Mesothelial cell of epicardium (in vitro differentiated cells): ENCODE measurements at regions not wholly inside any gene's neighbourhood (a gene's known extent, or its start where the extent isn't known, plus 50 kb on each side); places are given as distances from the start of the nearest gene placed in this dataset.

Source experiments
- DNase-seq, 2 experiments: peaks; one replicate each; pipeline ENCODE4 v3.0.0; 2021; ENCODE audit warnings: low spot score in 2 of 2; ENCODE audit not compliant: unreplicated experiment in 2 of 2
- H3K27ac Mint-ChIP-seq: 2 replicates; pipeline ENCODE4 v1.8.0; 2021; ENCODE audit warnings: mixed read lengths
- H3K27me3 Mint-ChIP-seq: 2 replicates; pipeline ENCODE4 v1.8.0; 2021; ENCODE audit warnings: low read depth, mixed read lengths
- H3K36me3 Mint-ChIP-seq: 2 replicates; pipeline ENCODE4 v1.8.0; 2021; ENCODE audit warnings: mixed read lengths
- H3K4me1 Mint-ChIP-seq: 2 replicates; pipeline ENCODE4 v1.8.0; 2021; ENCODE audit warnings: mixed read lengths
- H3K4me3 Mint-ChIP-seq: 2 replicates; pipeline ENCODE4 v1.8.0; 2021; ENCODE audit warnings: mild to moderate bottlenecking, moderate library complexity, mixed read lengths
- H3K9me3 Mint-ChIP-seq: 2 replicates; pipeline ENCODE4 v1.8.0; 2021; ENCODE audit warnings: mixed read lengths
- CTCF ChIP-seq: fragments of 200-600 bp; sonication (generic); IDR thresholded peaks from one replicate; pipeline ENCODE4 v1.5.0; 2021; ENCODE audit warnings: antibody characterized with exemption; ENCODE audit not compliant: unreplicated experiment

GRCh38 chr3:61505197-61505596, 56.2 kb upstream of the PTPRG start:
- Mint-ChIP-seq H3K4me1 (no peaks in the 10 kb centered on the region), H3K9me3 (peaks cover 29% of the 10 kb centered on the region), H3K27ac (no peak overlapping the region), H3K4me3 (no peak overlapping the region), H3K36me3 (no peaks in the 10 kb centered on the region), H3K27me3 (peaks cover 2% of the 10 kb centered on the region)
- DNase-seq, result no peak
- no peak for TF ChIP-seq CTCF

- Mint-ChIP-seq H3K4me1 (no peaks in the 10 kb centered on the region), H3K27ac (no peak overlapping the region), H3K9me3 (peaks cover 6% of the 10 kb centered on the region), H3K27me3 (peaks cover 2% of the 10 kb centered on the region), H3K4me3 (no peak overlapping the region), H3K36me3 (no peaks in the 10 kb centered on the region)
- DNase-seq, result no peak
- TF ChIP-seq CTCF, result no peak
These were observed 53.4 kb upstream of the PTPRG start for GRCh38 chr3:61507946-61508345.
